Activated CD4-positive, alpha-beta T cell treated with anti-CD3 and anti-CD28 coated beads, Interleukin-2, amount 50 U/mL, for 16 hours (primary cell): ENCODE measurements at regions not wholly inside any gene's neighbourhood (a gene's known extent, or its start where the extent isn't known, plus 50 kb on each side); places are given as distances from the start of the nearest gene placed in this dataset.
"Not testable (repeated sequence)": the region's sequence is repeated elsewhere in the genome, so short reads cannot be mapped to it uniquely, and the experiment has no call there.

Source experiments
- DNase-seq: peaks from one replicate; pipeline ENCODE4 v3.0.0-alpha.2; 2020

DNA sequence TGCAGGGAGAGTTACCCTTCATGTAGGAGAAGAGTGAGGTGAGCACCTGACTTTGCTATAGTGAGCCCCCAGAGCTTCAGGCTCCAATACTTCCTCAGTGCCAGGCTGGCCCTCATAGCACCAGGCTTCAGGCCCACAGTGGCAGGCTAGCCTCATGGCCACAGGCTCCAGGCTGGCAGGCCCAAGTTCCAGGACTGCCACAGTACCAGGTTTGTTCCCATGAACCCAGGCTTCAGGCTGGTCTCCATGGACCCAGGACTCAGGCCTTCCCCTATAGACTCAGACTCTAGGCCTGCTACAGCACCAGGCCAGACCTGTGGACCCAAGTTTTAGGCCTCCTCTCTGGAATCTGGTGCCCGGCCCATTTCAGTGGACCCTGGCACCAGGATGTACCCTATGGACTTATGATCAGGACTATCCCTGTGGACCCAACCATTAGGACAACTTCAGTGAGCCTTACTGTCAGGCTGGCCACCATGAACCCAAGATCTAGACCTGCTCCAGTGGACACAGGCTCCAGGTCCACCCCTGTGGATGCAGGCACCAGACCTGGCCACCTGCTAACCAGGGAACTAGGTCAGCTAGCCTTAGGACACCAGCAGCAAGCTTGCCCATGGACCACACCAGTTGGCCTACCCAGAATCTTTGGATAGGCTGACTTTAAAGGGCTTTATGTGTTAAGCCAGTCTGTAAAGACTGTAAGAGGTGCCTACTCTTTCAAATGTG lies 658.2 kb downstream of the KLHL13 start:
- DNase-seq = no peak

GRCh38 chrX:117455787-117456186 lies 660.8 kb downstream of the KLHL13 start:
- DNase-seq = no peak

- no peak for DNase-seq
Observed at GRCh38 chrX:117429501-117429900, 687.1 kb downstream of the KLHL13 start.

GRCh38 chrX:117407449-117408150 lies 709.0 kb downstream of the KLHL13 start:
- DNase-seq = no peak

- no peak for DNase-seq
Observed at GRCh38 chrX:117400839-117401238, 715.8 kb downstream of the KLHL13 start.

DNA sequence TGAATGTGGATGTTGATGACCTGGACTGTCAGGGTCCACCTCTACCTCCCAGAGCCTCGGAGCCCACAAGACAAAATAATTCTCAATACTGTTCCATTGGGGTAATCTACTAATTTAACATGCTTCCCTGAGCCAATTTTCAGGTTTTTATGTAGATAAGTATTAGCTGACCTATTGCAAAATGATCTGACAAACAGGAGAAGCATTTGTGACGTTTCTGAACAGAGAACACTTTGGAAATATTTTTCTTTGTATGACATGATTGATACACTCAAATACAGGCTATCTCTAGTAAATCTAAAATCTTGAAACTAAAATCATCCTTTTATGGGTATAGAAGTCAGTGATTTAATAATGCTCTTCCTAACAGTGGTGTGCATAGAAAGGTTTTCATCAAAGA lies 716.6 kb downstream of the KLHL13 start:
- DNase-seq = no peak

DNA sequence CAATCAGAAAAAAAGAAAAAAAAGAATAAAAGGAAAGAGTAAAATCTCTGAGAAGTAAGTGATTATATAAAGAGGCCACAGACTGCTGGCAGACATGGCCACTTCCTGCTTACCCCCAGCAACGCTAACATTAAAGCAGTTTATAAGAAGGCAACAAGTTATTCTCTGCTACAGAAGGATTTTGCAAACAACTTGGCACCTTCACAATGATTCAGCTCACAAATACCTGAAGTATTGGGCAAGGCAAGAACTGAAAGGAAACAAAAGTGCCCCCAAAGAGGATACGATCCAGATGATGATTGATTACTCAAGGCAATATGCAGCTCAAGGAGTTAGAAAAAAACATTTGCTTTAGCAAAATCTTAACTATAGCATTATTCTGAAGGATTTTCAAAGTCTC lies 718.8 kb downstream of the KLHL13 start:
- DNase-seq = no peak

DNA sequence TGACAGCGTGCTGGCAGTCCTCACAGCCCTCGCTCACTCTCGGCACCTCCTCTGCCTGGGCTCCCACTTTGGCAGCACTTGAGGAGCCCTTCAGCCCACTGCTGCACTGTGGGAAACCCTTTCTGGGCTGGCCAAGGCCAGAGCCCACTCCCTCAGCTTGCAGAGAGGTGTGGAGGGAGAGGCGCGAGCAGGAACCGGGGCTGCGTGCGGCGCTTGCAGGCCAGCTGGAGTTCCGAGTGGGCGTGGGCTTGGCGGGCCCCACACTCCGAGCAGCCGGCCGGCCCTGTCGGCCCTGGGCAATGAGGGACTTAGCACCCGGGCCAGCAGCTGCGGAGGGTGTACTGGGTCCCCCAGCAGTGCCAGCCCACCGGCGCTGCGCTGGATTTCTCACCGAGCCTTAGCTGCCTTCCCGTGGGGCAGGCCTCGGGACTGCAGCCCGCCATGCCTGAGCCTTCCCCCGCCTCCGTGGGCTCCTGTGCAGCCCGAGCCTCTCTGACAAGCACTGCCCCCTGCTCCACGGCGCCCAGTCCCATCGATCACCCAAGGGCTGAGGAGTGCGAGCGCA lies 722.0 kb downstream of the KLHL13 start:
- DNase-seq = not testable (repeated sequence)

DNA sequence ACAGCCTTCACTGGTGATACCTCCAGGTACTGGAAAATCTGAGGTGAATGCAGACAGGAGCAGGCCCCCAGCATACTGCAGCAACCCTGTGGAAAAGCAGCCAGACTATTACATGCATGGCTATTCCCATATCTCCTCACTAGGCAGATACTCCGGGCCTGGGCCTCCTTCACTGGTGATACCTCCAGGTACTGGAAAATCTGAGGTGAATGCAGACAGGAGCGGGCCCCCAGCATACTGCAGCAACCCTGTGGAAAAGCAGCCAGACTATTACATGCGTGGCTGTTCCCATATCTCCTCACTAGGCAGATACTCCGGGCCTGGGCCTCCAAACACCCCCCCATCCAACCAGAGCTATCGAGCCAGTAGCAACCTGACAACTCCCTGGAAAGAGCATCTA lies 724.2 kb downstream of the KLHL13 start:
- DNase-seq = not testable (repeated sequence)

DNA sequence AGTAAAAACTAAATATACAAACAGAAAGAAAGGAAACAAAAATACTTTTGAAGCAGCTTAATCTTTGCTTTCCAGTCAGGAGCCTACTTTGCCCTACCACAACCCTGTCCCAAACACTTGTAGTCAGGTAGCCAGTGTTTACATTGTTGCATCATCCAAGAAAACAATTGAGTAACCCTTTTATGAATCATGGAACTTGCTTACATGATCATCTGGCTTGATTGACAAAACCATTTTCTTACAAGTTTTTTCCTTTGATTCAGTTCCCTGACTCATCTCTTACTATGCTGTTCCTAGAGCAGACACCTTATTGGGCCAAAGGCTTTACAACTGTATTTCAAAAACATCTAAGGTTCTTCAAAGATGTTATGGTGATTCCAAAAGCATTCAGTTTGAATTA lies 740.1 kb downstream of the KLHL13 start:
- no peak for DNase-seq

DNA sequence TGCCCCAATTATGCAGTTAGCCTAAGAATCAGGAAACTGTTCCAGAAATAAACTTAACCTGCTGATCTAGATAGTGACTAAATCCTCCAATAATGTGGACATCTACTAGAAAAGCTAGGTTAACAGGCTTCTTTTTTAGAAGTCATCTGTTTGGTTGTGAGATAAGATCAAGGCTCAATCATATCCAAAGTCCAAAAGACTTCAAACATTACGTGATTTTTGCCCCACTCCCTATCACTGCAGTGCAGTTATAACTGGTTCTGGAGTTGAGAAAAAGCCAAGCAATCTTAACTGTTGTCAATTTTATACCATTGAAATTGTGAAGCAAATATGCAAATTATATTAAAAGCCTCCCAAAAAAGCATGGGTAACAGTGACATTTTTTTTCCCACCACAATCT lies 781.4 kb downstream of the KLHL13 start:
- DNase-seq = no peak

DNA sequence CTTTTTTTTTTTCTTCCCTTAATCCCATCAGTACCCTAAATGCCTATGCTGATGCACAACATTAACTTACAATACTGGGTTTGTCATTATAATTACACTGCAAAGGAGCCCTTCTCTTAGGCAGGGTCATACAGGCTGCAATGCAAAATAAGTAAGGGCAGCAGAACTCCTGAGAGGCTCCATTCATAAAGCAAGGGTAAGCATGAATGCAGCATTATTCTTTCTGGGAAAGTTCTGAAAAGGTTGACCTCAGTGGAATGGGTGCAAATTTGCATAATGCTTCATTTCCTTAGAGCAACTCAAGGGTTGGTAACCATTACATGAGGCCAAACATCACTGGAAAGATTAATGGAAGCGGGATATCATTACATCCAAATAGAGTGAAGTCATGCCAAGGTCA lies 789.2 kb downstream of the KLHL13 start:
- no peak for DNase-seq

DNA sequence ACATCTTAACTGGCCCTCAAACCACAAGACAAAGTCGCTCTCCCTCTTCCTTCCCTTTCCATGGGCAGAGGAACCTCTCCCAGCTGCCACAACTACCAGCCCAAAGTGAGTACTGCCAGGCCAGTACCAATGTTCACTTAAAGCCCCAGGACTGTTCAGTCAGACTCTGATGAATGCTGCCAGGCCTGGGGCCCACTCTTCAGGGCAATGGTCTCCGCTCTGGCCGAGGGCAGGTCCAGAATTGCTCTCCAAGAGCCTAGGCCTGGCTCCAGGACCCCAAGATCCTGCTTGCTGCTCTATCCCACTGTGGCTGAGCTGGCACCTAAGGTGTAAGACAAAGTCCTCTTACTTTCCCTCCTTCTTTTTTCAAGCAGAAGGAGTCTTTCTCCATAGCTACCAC lies 790.9 kb downstream of the KLHL13 start:
- no peak for DNase-seq

DNA sequence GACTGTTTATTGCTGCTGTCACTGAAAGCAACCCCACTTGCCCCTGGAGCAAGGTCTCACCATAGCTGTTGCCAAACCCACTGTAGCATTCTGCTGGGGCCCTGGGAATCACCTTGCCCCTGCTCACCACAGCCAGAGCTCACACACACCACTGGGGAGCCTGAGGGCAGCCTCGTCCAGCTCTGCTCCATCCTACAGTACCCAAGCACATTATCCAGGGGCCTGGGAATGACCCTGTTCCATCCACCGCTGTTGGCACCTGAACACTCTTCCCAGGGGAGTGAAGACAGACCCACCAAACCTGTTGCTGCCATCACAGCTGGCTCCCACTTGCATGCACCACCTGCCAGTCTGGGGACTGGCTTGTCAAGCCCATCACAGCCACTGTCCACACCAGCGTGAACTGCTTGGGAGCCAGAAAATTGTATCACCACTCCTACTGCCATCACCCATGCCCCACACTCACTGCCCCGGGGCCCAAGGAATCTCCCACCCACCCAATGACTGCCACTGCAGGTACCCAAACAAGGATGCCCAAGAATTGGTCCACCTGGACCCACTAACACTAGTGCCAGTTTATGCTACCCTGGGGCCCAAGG lies 811.3 kb downstream of the KLHL13 start:
- DNase-seq = no peak

- DNase-seq = no peak
Observed at GRCh38 chrX:117301086-117301485, 815.5 kb downstream of the KLHL13 start.

- no peak for DNase-seq
Observed at GRCh38 chrX:117291760-117292159, 824.9 kb downstream of the KLHL13 start.

- no peak for DNase-seq
Observed at GRCh38 chrX:117274965-117275364, 812.2 kb upstream of the CT83 start.
